NT2/D1 (cell line): ENCODE measurements at regions not wholly inside any gene's neighbourhood (a gene's known extent, or its start where the extent isn't known, plus 50 kb on each side); places are given as distances from the start of the nearest gene placed in this dataset.

ENCODE experiments used
- SUZ12 ChIP-seq: IDR thresholded peaks from 2 replicates; pipeline ENCODE4 v1.6.1; 2011; ENCODE audit not compliant: insufficient read length, insufficient read depth; ENCODE audit errors: extremely low read depth
- ZNF274 ChIP-seq: IDR thresholded peaks from 2 replicates; pipeline ENCODE4 v1.6.1; 2011; ENCODE audit warnings: mild to moderate bottlenecking, low read depth, low read length

DNA sequence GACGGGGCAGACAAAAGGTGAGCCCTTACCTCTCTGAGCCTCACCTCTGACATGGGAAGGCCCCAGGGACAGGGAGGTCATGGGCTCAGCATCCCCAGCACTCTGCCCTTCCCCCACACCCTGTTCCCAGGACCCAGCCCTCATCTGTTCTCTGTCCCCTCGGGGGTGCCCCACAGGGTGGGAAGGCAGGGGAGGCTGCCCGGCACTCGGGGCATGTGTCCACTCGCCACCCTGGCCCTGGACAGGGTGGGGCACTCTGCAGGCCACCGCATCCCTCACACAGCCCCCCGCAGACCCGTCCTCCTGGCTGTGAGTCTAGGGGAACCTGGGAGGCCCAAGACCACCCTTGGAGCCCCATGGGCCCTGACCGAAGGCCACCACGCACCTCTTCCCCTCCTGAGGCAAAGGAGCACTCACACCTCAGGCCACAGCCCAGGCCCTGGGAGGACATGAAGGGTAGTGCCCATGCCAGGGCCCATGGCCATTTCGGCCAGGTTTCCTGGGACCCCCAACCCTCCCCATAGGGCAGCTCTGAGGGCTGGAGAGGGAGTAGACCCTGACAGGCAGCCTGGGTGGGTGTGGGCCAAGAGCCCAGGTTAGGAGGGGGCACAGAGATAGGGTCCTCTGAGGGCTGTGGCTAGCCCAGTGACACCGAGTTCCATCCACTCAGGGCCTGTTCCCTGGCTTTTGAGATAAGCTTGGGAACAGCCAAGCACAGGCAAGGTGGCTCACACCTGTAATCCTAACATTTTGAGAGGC is 193.1 kb downstream of the IGLL1 start:
- TF ChIP-seq ZNF274 = no peak
- no peak for TF ChIP-seq SUZ12
